Tibial nerve (tissue), 4 donors: ENCODE measurements at regions not wholly inside any gene's neighbourhood (a gene's known extent, or its start where the extent isn't known, plus 50 kb on each side); places are given as distances from the start of the nearest gene placed in this dataset.

Experiments
- DNase-seq, 2 donors: peaks; one replicate each; pipeline ENCODE4 v3.0.0-alpha.2; 2019; ENCODE audit warnings: low spot score in 2 of 2
- H3K27ac ChIP-seq, 4 donors: fragments of 200-600 bp; sonication (generic) in 3 of 4; one replicate each; pipeline ENCODE4 v1.5.1; 2017 to 2019; ENCODE audit warnings: mild to moderate bottlenecking in 1 of 4
- H3K27me3 ChIP-seq, 2 donors: fragments of 200-600 bp; sonication (generic) in 1 of 2; one replicate each; pipeline versions ENCODE4 v1.5.1 to v1.6.0; 2017 to 2019
- H3K36me3 ChIP-seq, 3 donors: fragments of 200-600 bp; sonication (generic); one replicate each; pipeline ENCODE4 v1.5.1; 2018 to 2019
- H3K4me1 ChIP-seq, 4 donors: fragments of 200-600 bp; sonication (generic) in 3 of 4; one replicate each; pipeline ENCODE4 v1.5.1; 2017 to 2019
- H3K4me3 ChIP-seq, 4 donors: fragments of 200-600 bp; sonication (generic) in 3 of 4; one replicate each; pipeline ENCODE4 v1.5.1; 2017 to 2019; ENCODE audit warnings: mild to moderate bottlenecking in 1 of 4, moderate library complexity in 1 of 4
- H3K9me3 ChIP-seq, 4 donors: fragments of 200-600 bp; sonication (generic) in 3 of 4; one replicate each; pipeline ENCODE4 v1.5.1; 2017 to 2019
- EP300 ChIP-seq, 2 donors: sonication (generic); formaldehyde crosslinking; IDR thresholded peaks; one replicate each; pipeline ENCODE4 v1.6.1; 2017; ENCODE audit warnings: antibody characterized with exemption in 2 of 2, mild to moderate bottlenecking in 1 of 2
- POLR2A ChIP-seq, 2 donors: fragments of 450-650 bp; IDR thresholded peaks; one replicate each; pipeline ENCODE4 v1.6.1; 2017; ENCODE audit warnings: antibody characterized with exemption in 2 of 2, mild to moderate bottlenecking in 2 of 2, moderate library complexity in 2 of 2
- WGBS, 2 donors: methylation state at CpG; one replicate each; pipeline ENCODE4 v1.1.5; 2018; 5-methylcytosine and 5-hydroxymethylcytosine counted together
- TF ChIP-seq, protein P1 (sequence below), 5 experiments: fragments of 200-600 bp in 3 of 5; fragments of 450-650 bp in 2 of 5; sonication (generic) in 3 of 5; IDR thresholded peaks; one replicate each; pipeline ENCODE4 v1.5.1; 2016 to 2019; ENCODE audit warnings: antibody characterized with exemption in 5 of 5, mild to moderate bottlenecking in 3 of 5, moderate library complexity in 2 of 5

DNA sequence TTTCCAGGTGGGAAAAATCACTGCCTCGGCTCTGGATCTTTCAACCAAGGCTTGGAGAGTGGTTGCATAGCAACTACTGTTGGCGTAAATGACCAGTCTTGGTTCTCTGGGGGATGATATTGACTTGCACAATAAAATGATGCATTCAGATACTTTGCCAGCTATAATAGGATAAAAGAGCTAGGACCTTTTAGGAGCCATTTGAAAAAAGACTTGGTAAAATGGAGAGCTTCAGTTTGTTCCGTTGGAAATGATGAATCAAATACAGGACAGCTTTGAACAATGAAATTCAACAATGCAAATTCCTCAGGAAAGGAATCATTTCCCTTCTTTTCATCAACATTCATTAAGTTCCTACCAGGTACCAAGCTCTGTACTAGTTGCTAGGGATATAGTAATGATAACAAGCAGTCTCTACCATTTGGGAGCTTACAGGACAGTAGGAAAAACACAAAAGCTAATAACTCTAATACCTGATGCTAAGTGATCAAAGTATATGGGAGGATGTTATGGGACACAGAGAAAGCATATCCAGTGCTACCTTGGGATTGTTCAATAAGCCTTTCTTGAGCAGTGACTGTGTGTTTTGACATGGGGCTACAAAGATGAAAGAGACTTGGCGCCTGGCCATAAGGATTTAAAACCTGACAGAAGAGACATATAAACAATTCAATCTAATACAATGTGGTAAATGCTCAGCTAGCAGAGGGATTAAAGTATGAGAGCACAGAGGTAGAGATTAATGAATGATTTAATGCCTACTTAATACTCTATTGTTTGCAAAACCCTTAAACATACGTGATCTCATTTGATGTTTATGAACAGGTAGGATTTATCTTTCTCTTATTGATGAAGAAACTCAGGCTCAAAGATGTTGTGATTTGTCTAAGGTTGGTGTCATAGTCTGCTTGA is 110.7 kb downstream of the QPCT start:
- Histone ChIP-seq H3K4me1 (peaks cover 2 to 48% (median 20%) of the 10 kb centered on the region in 4 donors), H3K9me3 (no peaks in the 10 kb centered on the region), H3K4me3 (no peak overlapping the region), H3K27me3 (no peaks in the 10 kb centered on the region), H3K27ac (peak overlapping the region in 1 of 4 donors; percentile 30), H3K36me3 (no peaks in the 10 kb centered on the region)
- WGBS, 2 donors = 74 to 77% methylated on average over 5 of the region's 5 CpGs
- no peak for TF ChIP-seq POLR2A (IDR thresholded peaks at IDR 0.05)
- TF ChIP-seq EP300 (IDR thresholded peaks at IDR 0.05) = peak in 1 of 2 donors; percentile 47
- DNase-seq = no peak

DNA sequence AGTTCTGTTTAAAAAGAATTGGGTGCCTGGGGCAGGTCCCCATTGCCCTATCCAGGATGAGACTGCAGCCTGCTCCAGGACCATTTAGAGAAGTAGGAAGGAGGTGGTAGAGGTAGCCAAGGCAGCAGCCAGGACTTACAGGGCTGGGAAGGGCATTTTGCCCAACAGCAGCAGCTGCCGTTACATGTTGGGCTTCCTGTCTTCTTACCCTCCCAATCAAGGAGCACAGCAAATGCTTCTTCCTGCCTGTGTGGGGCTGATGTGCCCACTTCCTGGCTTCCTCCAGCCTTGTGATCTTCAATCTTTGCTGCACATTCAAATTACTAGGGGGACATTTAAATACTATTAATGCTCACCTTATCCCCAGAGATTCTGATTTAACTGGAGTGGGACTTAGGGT is 112.0 kb downstream of the QPCT start:
- 50 to 83% methylated on average over 1 of the region's 1 CpG for WGBS, 2 donors

DNA sequence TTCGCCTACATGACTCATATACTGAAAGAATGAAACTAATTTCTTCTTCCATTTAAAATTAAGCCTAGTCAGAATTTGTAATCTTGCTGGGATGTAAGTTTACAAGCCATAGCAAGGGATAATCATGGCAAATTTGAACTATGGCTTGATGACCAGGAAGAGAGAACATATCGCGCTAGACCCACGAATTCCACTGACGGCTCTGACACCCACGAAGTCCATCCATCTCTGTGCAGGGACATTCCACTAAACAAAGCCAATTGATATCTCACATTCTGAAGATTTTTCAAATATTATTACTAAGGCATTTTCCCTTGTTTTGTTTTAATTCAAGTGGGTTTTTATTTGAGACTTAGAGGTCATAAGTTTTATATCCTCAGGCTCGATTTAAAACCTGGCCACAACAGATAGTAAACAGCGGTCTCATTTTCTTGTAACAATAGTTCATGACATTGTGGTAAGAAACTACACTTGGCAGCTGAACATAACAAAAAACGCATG is 113.0 kb downstream of the QPCT start:
- TF ChIP-seq POLR2A (IDR thresholded peaks at IDR 0.05) (no peak), EP300 (IDR thresholded peaks at IDR 0.05) (no peak)
- TF ChIP-seq, protein P1, sequence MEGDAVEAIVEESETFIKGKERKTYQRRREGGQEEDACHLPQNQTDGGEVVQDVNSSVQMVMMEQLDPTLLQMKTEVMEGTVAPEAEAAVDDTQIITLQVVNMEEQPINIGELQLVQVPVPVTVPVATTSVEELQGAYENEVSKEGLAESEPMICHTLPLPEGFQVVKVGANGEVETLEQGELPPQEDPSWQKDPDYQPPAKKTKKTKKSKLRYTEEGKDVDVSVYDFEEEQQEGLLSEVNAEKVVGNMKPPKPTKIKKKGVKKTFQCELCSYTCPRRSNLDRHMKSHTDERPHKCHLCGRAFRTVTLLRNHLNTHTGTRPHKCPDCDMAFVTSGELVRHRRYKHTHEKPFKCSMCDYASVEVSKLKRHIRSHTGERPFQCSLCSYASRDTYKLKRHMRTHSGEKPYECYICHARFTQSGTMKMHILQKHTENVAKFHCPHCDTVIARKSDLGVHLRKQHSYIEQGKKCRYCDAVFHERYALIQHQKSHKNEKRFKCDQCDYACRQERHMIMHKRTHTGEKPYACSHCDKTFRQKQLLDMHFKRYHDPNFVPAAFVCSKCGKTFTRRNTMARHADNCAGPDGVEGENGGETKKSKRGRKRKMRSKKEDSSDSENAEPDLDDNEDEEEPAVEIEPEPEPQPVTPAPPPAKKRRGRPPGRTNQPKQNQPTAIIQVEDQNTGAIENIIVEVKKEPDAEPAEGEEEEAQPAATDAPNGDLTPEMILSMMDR (IDR thresholded peaks at IDR 0.05) = no peak
- 30 to 34% methylated on average over 9 of the region's 9 CpGs for WGBS, 2 donors
- no peaks in the 10 kb centered on the region for H3K27me3 ChIP-seq
- no peaks in the 10 kb centered on the region for H3K9me3 ChIP-seq
- H3K4me1 ChIP-seq = peaks cover 2 to 50% (median 20%) of the 10 kb centered on the region in 4 donors
- H3K36me3 ChIP-seq = no peaks in the 10 kb centered on the region
- no peak for DNase-seq
- H3K27ac ChIP-seq = peak overlapping the region in 2 of 4 donors; percentile 61
- H3K4me3 ChIP-seq = peak overlapping the region in 1 of 4 donors; percentile 17

More for the DNA sequence above, 112.0 kb downstream of the QPCT start:
- H3K27me3 ChIP-seq = no peaks in the 10 kb centered on the region
- H3K27ac ChIP-seq = peak overlapping the region in 2 of 4 donors; percentile 61
- H3K4me1 ChIP-seq = peaks cover 2 to 50% (median 20%) of the 10 kb centered on the region in 4 donors
- DNase-seq = no peak
- no peaks in the 10 kb centered on the region for H3K36me3 ChIP-seq
- no peak overlapping the region for H3K4me3 ChIP-seq
- TF ChIP-seq, protein P1 (IDR thresholded peaks at IDR 0.05) = no peak
- no peak for TF ChIP-seq EP300 (IDR thresholded peaks at IDR 0.05)
- no peak for TF ChIP-seq POLR2A (IDR thresholded peaks at IDR 0.05)
- H3K9me3 ChIP-seq = no peaks in the 10 kb centered on the region

DNA sequence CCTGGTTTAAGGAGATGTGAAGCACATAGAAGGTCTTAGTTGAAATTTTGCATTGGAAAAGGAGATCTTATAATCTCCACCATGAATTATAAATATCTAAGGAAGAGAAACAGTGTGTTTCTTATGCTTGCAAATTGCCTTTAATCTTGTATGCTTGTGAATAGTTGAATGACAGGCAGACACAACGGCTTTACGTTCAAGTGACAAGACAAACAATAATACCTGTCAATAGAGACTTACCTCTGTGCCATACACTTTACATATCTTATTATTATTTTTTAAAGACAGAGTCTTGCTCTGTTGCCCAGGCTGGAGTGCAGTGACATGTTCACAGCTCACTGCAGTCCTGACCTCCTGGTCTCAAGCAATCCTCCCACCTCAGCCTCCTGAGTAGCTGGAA is 113.7 kb downstream of the QPCT start:
- Histone ChIP-seq H3K27me3 (no peaks in the 10 kb centered on the region), H3K4me3 (no peak overlapping the region), H3K36me3 (no peaks in the 10 kb centered on the region), H3K4me1 (peaks cover 2 to 50% (median 20%) of the 10 kb centered on the region in 4 donors), H3K9me3 (no peaks in the 10 kb centered on the region), H3K27ac (peak overlapping the region in 2 of 4 donors; percentile 21 to 61)
- WGBS, 2 donors = 92 to 94% methylated on average over 2 of the region's 2 CpGs
- no peak for DNase-seq
- TF ChIP-seq EP300 (IDR thresholded peaks at IDR 0.05) (no peak), POLR2A (IDR thresholded peaks at IDR 0.05) (no peak)
- TF ChIP-seq, protein P1 (IDR thresholded peaks at IDR 0.05) = no peak

DNA sequence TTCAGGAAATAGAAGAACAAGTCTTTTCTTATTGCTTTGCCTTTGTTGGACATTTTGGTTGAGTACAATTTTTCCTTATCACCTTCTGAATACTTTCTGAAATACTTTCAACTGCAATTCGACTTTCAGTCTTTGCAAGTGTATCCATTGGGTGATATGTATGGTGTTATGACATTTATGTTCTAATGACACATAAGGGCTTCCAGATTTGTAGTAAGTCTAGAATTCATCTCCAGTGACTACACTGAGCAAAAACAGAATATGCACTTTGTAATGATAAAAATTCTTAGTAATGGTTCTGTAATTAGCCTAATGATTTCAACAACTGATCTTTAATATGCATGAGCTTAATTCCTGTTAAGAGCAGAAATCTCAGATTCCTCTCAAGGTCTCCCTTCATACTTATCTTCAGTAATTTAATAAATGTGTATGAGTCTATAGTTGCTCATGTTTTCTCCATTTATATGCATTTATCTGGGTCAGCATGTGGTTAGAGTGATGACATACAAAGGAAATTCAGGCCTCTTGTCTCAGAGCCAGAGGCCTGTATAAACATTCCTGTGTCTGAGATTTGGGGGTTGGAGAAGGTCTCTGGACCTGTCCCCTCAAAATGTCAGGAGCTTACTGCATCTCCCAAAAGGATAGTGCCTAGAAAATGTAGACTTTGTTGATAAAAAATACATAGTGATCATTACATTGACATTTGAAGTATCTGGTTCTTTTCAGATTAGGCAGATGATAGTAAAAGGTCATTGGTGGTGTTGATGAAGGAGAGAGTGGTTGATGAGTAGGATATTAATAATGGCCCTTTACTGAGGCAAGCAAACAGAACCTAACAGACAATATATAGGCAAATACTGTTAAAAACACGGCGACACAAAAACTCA is 114.9 kb downstream of the QPCT start:
- H3K4me1 ChIP-seq = peaks cover 2 to 50% (median 20%) of the 10 kb centered on the region in 4 donors
- no peaks in the 10 kb centered on the region for H3K9me3 ChIP-seq
- no peak for TF ChIP-seq EP300 (IDR thresholded peaks at IDR 0.05)
- TF ChIP-seq, protein P1 (IDR thresholded peaks at IDR 0.05) = no peak
- no peak for TF ChIP-seq POLR2A (IDR thresholded peaks at IDR 0.05)
- peak overlapping the region in 3 of 4 donors; percentile 30 to 65 (median 41) for H3K27ac ChIP-seq
- H3K27me3 ChIP-seq = no peaks in the 10 kb centered on the region
- WGBS, 2 donors = 60 to 71% methylated on average over 3 of the region's 3 CpGs
- H3K36me3 ChIP-seq = no peaks in the 10 kb centered on the region
- no peak overlapping the region for H3K4me3 ChIP-seq
- no peak for DNase-seq
